ENCODE measurements at regions not wholly inside any gene's neighbourhood (a gene's known extent, or its start where the extent isn't known, plus 50 kb on each side); places are given as distances from the start of the nearest gene placed in this dataset.

DNA sequence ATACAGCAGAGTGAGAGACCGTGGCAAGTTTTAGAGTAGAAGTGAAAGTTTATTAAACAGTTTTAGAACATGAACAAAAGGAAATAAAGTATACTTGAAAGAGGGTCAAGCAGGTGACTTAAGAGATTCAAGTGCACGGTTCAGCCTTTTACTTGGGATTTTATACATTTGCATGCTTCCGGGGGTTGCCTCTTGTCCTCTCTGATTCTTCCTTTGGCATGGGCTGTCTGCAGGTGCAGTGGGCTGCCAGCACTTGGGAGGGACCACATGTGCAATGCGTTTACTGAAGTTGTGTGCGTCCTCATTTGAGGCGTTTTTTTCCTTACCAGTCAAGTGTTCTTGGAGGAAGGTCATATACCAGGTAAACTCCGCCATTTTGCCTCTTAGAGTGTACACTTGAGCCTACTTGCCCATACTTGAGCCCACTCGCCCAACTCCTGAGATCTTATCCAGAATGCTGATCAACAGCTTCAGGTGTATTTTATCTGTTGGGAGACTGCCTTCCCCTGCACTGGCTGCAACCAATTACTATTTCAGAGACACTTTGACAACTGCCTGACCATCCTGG lies 195.2 kb downstream of the IRX5 start:
- Histone ChIP-seq H3K4me2 (ENCODE audit: low read length) (no peak overlapping the region), H3K9me3 (ENCODE audit: low read length) (no peaks in the 10 kb centered on the region), H3K27ac (ENCODE audit: low read depth, low read length, poor library complexity, severe bottlenecking) (no peak overlapping the region), H3K4me1 (ENCODE audit: insufficient read depth, low read length, poor library complexity, severe bottlenecking) (no peaks in the 10 kb centered on the region), H2AFZ (ENCODE audit: low read length) (no peak overlapping the region), H4K20me1 (ENCODE audit: insufficient read depth, low read length) (no peaks in the 10 kb centered on the region), H3K36me3 (ENCODE audit: insufficient read depth, low read length) (no peaks in the 10 kb centered on the region), H3K4me3 (ENCODE audit: low read depth, low read length, poor library complexity, severe bottlenecking) (no peak overlapping the region), H3K79me2 (ENCODE audit: insufficient read depth, low read depth, low read length) (no peaks in the 10 kb centered on the region), H3K9me2 (ENCODE audit: insufficient read depth, low read length) (no peaks in the 10 kb centered on the region)
- intact Hi-C loops (cut with micrococcal nuclease; ENCODE audit: unreplicated experiment), result no loop called here
- CTCF ChIA-PET (ENCODE audit: unreplicated experiment), result no interaction called here
- TF ChIP-seq EZH2phosphoT487 (IDR thresholded peaks at IDR 0.05; ENCODE audit: borderline replicate concordance, low read depth, low read length) (no peak), CTCF (conservative IDR thresholded peaks at IDR 0.05; ENCODE audit: low read length) (no peak)
- no TSS peak for BruUV-seq (replicated peaks)
- POLR2A ChIA-PET, result no interaction called here
- no peak for DNase-seq (ENCODE audit: low spot score)

GRCh38 chr16:55126456-55126855 lies 195.8 kb downstream of the IRX5 start:
- Histone ChIP-seq H3K4me2 (ENCODE audit: low read length) (no peak overlapping the region), H3K79me2 (ENCODE audit: insufficient read depth, low read depth, low read length) (no peaks in the 10 kb centered on the region), H3K9me3 (ENCODE audit: low read length) (no peaks in the 10 kb centered on the region), H3K4me3 (ENCODE audit: low read depth, low read length, poor library complexity, severe bottlenecking) (no peak overlapping the region), H3K9me2 (ENCODE audit: insufficient read depth, low read length) (no peaks in the 10 kb centered on the region), H3K4me1 (ENCODE audit: insufficient read depth, low read length, poor library complexity, severe bottlenecking) (no peaks in the 10 kb centered on the region), H3K36me3 (ENCODE audit: insufficient read depth, low read length) (no peaks in the 10 kb centered on the region), H3K27ac (ENCODE audit: low read depth, low read length, poor library complexity, severe bottlenecking) (no peak overlapping the region), H4K20me1 (ENCODE audit: insufficient read depth, low read length) (no peaks in the 10 kb centered on the region), H2AFZ (ENCODE audit: low read length) (no peak overlapping the region)
- DNase-seq (ENCODE audit: low spot score), result no peak
- ChIA-PET POLR2A (no interaction called here), CTCF (ENCODE audit: unreplicated experiment) (no interaction called here)
- BruUV-seq (replicated peaks), result no TSS peak
- intact Hi-C loops (cut with micrococcal nuclease; ENCODE audit: unreplicated experiment), result no loop called here
- TF ChIP-seq CTCF (conservative IDR thresholded peaks at IDR 0.05; ENCODE audit: low read length) (no peak), EZH2phosphoT487 (IDR thresholded peaks at IDR 0.05; ENCODE audit: borderline replicate concordance, low read depth, low read length) (no peak)

GRCh38 chr16:55130456-55130855 lies 193.5 kb upstream of the IRX6 start:
- Histone ChIP-seq H3K27ac (ENCODE audit: low read depth, low read length, poor library complexity, severe bottlenecking) (no peak overlapping the region), H4K20me1 (ENCODE audit: insufficient read depth, low read length) (no peaks in the 10 kb centered on the region), H3K36me3 (ENCODE audit: insufficient read depth, low read length) (no peaks in the 10 kb centered on the region), H2AFZ (ENCODE audit: low read length) (no peak overlapping the region), H3K79me2 (ENCODE audit: insufficient read depth, low read depth, low read length) (no peaks in the 10 kb centered on the region), H3K4me3 (ENCODE audit: low read depth, low read length, poor library complexity, severe bottlenecking) (no peak overlapping the region), H3K4me1 (ENCODE audit: insufficient read depth, low read length, poor library complexity, severe bottlenecking) (no peaks in the 10 kb centered on the region), H3K9me2 (ENCODE audit: insufficient read depth, low read length) (no peaks in the 10 kb centered on the region), H3K9me3 (ENCODE audit: low read length) (no peaks in the 10 kb centered on the region), H3K4me2 (ENCODE audit: low read length) (no peak overlapping the region)
- intact Hi-C loops (cut with micrococcal nuclease; ENCODE audit: unreplicated experiment), result loop anchor here (10.0 kb wide), 1 partner anchor 64 kb away; no protein-coding TSS in a partner anchor
- TF ChIP-seq EZH2phosphoT487 (IDR thresholded peaks at IDR 0.05; ENCODE audit: borderline replicate concordance, low read depth, low read length), result no peak
- ChIA-PET POLR2A (no interaction called here), CTCF (ENCODE audit: unreplicated experiment) (no interaction called here)
- no TSS peak for BruUV-seq (replicated peaks)
- DNase-seq (ENCODE audit: low spot score), result no peak
